OCI-LY7 (cell line): ENCODE measurements at regions not wholly inside any gene's neighbourhood (a gene's known extent, or its start where the extent isn't known, plus 50 kb on each side); places are given as distances from the start of the nearest gene placed in this dataset.

Experiments
- BruUV-seq: library from RNA; stranded (reverse); fragments of 400-500 nt; replicated peaks from 2 replicates; lab custom pipeline; 2021; lab: Mats Ljungman, UMichigan
- CTCF ChIA-PET: fragments of 300-600 bp; sonication (Branson Sonifier 250); formaldehyde crosslinking; loops from one replicate; lab custom pipeline; 2022; ENCODE audit warnings: antibody characterized with exemption; ENCODE audit not compliant: unreplicated experiment; lab: Charles Lee
- POLR2A ChIA-PET: fragments of 300-600 bp; sonication (Branson Sonifier 250); formaldehyde crosslinking; loops from one replicate; lab custom pipeline; 2022; ENCODE audit warnings: antibody characterized with exemption; lab: Charles Lee
- DNase-seq: peaks from one replicate; pipeline ENCODE4 v3.0.0-alpha.2; 2015; ENCODE audit warnings: low spot score
- H2AFZ ChIP-seq: fragments of 200-600 bp; sonication (generic), shearing (Covaris generic); 2 replicates; pipeline ENCODE4 v1.6.1; 2014; ENCODE audit warnings: mild to moderate bottlenecking, antibody characterized with exemption, low read length, moderate library complexity
- H3K27ac ChIP-seq: fragments of 200-600 bp; sonication (generic); 2 replicates; pipeline ENCODE4 v1.5.1; 2014; ENCODE audit warnings: mixed run types, low read depth, mild to moderate bottlenecking, moderate library complexity, low read length, inconsistent platforms; ENCODE audit not compliant: poor library complexity, severe bottlenecking
- H3K36me3 ChIP-seq: fragments of 200-600 bp; sonication (generic); 2 replicates; pipeline ENCODE4 v1.6.1; 2014; ENCODE audit warnings: mild to moderate bottlenecking, antibody characterized with exemption, low read length, moderate library complexity, mixed read lengths; ENCODE audit not compliant: insufficient read depth
- H3K4me1 ChIP-seq: fragments of 200-600 bp; sonication (generic); 2 replicates; pipeline ENCODE4 v1.5.1; 2014; ENCODE audit warnings: mild to moderate bottlenecking, low read length; ENCODE audit not compliant: insufficient read depth, poor library complexity, severe bottlenecking
- H3K4me2 ChIP-seq: fragments of 200-600 bp; sonication (generic); 2 replicates; pipeline ENCODE4 v1.6.1; 2014; ENCODE audit warnings: mild to moderate bottlenecking, low read length
- H3K4me3 ChIP-seq: fragments of 200-600 bp; sonication (generic); 2 replicates; pipeline ENCODE4 v1.5.1; 2014; ENCODE audit warnings: mild to moderate bottlenecking, low read depth, low read length; ENCODE audit not compliant: poor library complexity, severe bottlenecking
- H3K79me2 ChIP-seq: fragments of 200-600 bp; sonication (generic); 2 replicates; pipeline ENCODE4 v1.6.1; 2016; ENCODE audit warnings: low read depth, mild to moderate bottlenecking, low read length, moderate library complexity, mixed read lengths; ENCODE audit not compliant: insufficient read depth
- H3K9me2 ChIP-seq: fragments of 200-600 bp; sonication (generic); 2 replicates; pipeline ENCODE4 v1.6.1; 2016; ENCODE audit warnings: mild to moderate bottlenecking, low read length, mixed read lengths; ENCODE audit not compliant: insufficient read depth
- H3K9me3 ChIP-seq: fragments of 200-600 bp; sonication (generic); 2 replicates; pipeline ENCODE4 v1.6.1; 2014; ENCODE audit warnings: mild to moderate bottlenecking, mixed run types, low read length, mixed read lengths
- H4K20me1 ChIP-seq: fragments of 200-600 bp; sonication (generic); 2 replicates; pipeline ENCODE4 v1.6.1; 2014; ENCODE audit warnings: mild to moderate bottlenecking, antibody characterized with exemption, low read length, moderate library complexity, mixed read lengths; ENCODE audit not compliant: insufficient read depth
- CTCF ChIP-seq: fragments of 200-600 bp; sonication (generic); conservative IDR thresholded peaks from 2 replicates; pipeline ENCODE4 v1.5.1; 2014; ENCODE audit warnings: mild to moderate bottlenecking, antibody characterized with exemption, low read length, moderate library complexity, mixed read lengths
- EZH2phosphoT487 ChIP-seq: fragments of 200-600 bp; sonication (generic); IDR thresholded peaks from 2 replicates; pipeline ENCODE4 v1.6.1; 2018; ENCODE audit warnings: low read depth, borderline replicate concordance, mild to moderate bottlenecking, mixed run types, antibody characterized with exemption, low read length, moderate library complexity, mixed read lengths
- intact Hi-C: fragments of 100-400 bp; cut with micrococcal nuclease; formaldehyde crosslinking; loops from one replicate; pipeline ENCODE4 v1.10.0; 2022; ENCODE audit not compliant: unreplicated experiment

DNA sequence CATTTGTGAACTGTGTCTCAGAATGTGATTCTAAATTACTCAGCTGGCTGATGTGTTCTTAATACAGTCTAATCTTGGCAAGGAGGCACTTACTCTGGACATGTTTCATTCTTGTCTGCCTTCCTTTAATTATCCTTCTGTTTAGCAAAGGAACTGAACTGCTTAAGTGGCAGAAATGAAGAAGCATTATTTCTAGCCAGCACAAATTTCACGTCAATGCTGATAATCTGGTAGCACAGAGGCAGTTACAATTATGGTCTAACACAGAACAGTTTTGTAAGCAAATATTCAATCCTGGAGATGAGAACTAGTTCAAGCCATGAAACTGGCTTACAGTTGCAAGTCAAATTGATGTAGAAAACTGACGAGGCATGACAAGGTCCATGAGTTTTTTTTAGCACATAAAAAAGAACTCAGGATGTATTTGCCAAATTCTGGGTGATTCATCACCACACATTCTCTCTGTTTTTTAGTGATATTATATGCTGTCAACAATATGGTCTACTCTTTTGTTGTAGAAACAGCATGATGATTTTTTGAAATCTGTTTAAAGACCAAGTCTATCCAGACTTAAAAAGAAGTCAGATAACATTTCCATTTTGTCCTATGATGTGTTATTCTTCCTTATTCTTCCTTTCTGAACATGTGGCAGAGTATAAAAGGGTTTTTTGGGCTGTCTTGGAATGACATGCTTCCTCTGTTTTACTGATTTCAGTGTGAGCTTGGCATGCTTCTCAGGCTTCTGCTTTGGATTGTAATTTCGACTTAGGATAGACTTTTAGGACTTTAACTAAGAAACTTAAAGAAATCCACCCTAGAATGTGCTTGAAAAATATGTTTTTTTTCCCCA, 154.8 kb downstream of the DNAJB9 start:
- no peaks in the 10 kb centered on the region for H3K9me3 ChIP-seq
- H4K20me1 ChIP-seq, result no peaks in the 10 kb centered on the region
- ChIA-PET POLR2A (no interaction called here), CTCF (no interaction called here)
- no peak for DNase-seq
- H3K79me2 ChIP-seq, result no peaks in the 10 kb centered on the region
- no peak overlapping the region for H3K27ac ChIP-seq
- no peak for TF ChIP-seq CTCF
- TF ChIP-seq EZH2phosphoT487, result no peak
- no peaks in the 10 kb centered on the region for H3K36me3 ChIP-seq
- H3K4me2 ChIP-seq, result no peak overlapping the region
- no TSS peak for BruUV-seq
- no peak overlapping the region for H3K4me3 ChIP-seq
- no peaks in the 10 kb centered on the region for H3K4me1 ChIP-seq
- no peak overlapping the region for H2AFZ ChIP-seq
- H3K9me2 ChIP-seq, result no peaks in the 10 kb centered on the region
- intact Hi-C loops, result no loop called here

- H2AFZ ChIP-seq, result no peak overlapping the region
- H3K4me2 ChIP-seq, result no peak overlapping the region
- DNase-seq, result no peak
- no peaks in the 10 kb centered on the region for H4K20me1 ChIP-seq
- intact Hi-C loops, result no loop called here
- no peaks in the 10 kb centered on the region for H3K9me2 ChIP-seq
- H3K27ac ChIP-seq, result no peak overlapping the region
- ChIA-PET CTCF (no interaction called here), POLR2A (interaction anchor here (0.6 kb wide), 1 partner anchor 356 kb away, joined by 3 read pairs; no protein-coding TSS in a partner anchor)
- no peaks in the 10 kb centered on the region for H3K79me2 ChIP-seq
- no peaks in the 10 kb centered on the region for H3K36me3 ChIP-seq
- H3K9me3 ChIP-seq, result no peaks in the 10 kb centered on the region
- no peaks in the 10 kb centered on the region for H3K4me1 ChIP-seq
- TF ChIP-seq CTCF (no peak), EZH2phosphoT487 (no peak)
- no peak overlapping the region for H3K4me3 ChIP-seq
- BruUV-seq, result no TSS peak
Measured at GRCh38 chr7:108735814-108736213, 166.1 kb downstream of the DNAJB9 start.

- no peak overlapping the region for H3K4me3 ChIP-seq
- BruUV-seq, result no TSS peak
- no peak overlapping the region for H3K27ac ChIP-seq
- TF ChIP-seq EZH2phosphoT487, result no peak
- TF ChIP-seq CTCF, result no peak
- POLR2A ChIA-PET, result interaction anchor here (0.6 to 0.7 kb wide), 2 partner anchors 356 to 435 kb away, joined by 3 read pairs; no protein-coding TSS in a partner anchor
- H3K4me1 ChIP-seq, result no peaks in the 10 kb centered on the region
- no peaks in the 10 kb centered on the region for H4K20me1 ChIP-seq
- H3K36me3 ChIP-seq, result no peaks in the 10 kb centered on the region
- intact Hi-C loops, result no loop called here
- no peak overlapping the region for H2AFZ ChIP-seq
- CTCF ChIA-PET, result no interaction called here
- no peak for DNase-seq
- H3K9me2 ChIP-seq, result no peaks in the 10 kb centered on the region
- no peaks in the 10 kb centered on the region for H3K9me3 ChIP-seq
- H3K79me2 ChIP-seq, result no peaks in the 10 kb centered on the region
- H3K4me2 ChIP-seq, result no peak overlapping the region
Measured at GRCh38 chr7:108736221-108736891, 166.7 kb downstream of the DNAJB9 start.
